HG03196 (cell line): ENCODE measurements at regions not wholly inside any gene's neighbourhood (a gene's known extent, or its start where the extent isn't known, plus 50 kb on each side); places are given as distances from the start of the nearest gene placed in this dataset.

Experiments
- ATAC-seq: cut with Tn5 transposase; IDR thresholded peaks from one replicate; pipeline ENCODE4 v1.9.1; 2021; ENCODE audit not compliant: unreplicated experiment

- ATAC-seq, result no peak
Measured at GRCh38 chr4:22986881-22987280, 294.1 kb downstream of the GBA3 start.

- no peak for ATAC-seq
Measured at GRCh38 chr4:22986262-22986661, 293.5 kb downstream of the GBA3 start.

- no peak for ATAC-seq
Measured at GRCh38 chr4:22984390-22984789, 291.7 kb downstream of the GBA3 start.

- no peak for ATAC-seq
Measured at GRCh38 chr4:22978656-22979055, 285.9 kb downstream of the GBA3 start.

GRCh38 chr4:22970665-22971064 lies 277.9 kb downstream of the GBA3 start:
- no peak for ATAC-seq

- ATAC-seq, result no peak
Measured at GRCh38 chr4:22969287-22969896, 276.7 kb downstream of the GBA3 start.

GRCh38 chr4:22962295-22962694 lies 269.6 kb downstream of the GBA3 start:
- ATAC-seq, result no peak

- ATAC-seq, result no peak
Measured at GRCh38 chr4:22959483-22959882, 266.7 kb downstream of the GBA3 start.

GRCh38 chr4:22957774-22958309 lies 265.1 kb downstream of the GBA3 start:
- no peak for ATAC-seq

GRCh38 chr4:22949161-22949855 lies 256.6 kb downstream of the GBA3 start:
- no peak for ATAC-seq

- no peak for ATAC-seq
Measured at GRCh38 chr4:22947851-22948250, 255.1 kb downstream of the GBA3 start.

GRCh38 chr4:22942920-22943559 lies 250.3 kb downstream of the GBA3 start:
- ATAC-seq, result no peak

GRCh38 chr4:22941688-22942375 lies 249.1 kb downstream of the GBA3 start:
- ATAC-seq, result no peak

- ATAC-seq, result no peak
Measured at GRCh38 chr4:22932326-22932725, 239.6 kb downstream of the GBA3 start.

- no peak for ATAC-seq
Measured at GRCh38 chr4:22922426-22922825, 229.7 kb downstream of the GBA3 start.

GRCh38 chr4:22921936-22922335 lies 229.2 kb downstream of the GBA3 start:
- no peak for ATAC-seq

GRCh38 chr4:22911285-22911684 lies 218.5 kb downstream of the GBA3 start:
- ATAC-seq, result no peak

- no peak for ATAC-seq
Measured at GRCh38 chr4:22910200-22910599, 217.5 kb downstream of the GBA3 start.

- ATAC-seq, result no peak
Measured at GRCh38 chr4:22906045-22906444, 213.3 kb downstream of the GBA3 start.

GRCh38 chr4:22903913-22904312 lies 211.2 kb downstream of the GBA3 start:
- ATAC-seq, result no peak

- ATAC-seq, result no peak
Measured at GRCh38 chr4:22901631-22902030, 208.9 kb downstream of the GBA3 start.

GRCh38 chr4:22900876-22901275 lies 208.1 kb downstream of the GBA3 start:
- ATAC-seq, result no peak
